AG09319 (cell line): ENCODE measurements at regions not wholly inside any gene's neighbourhood (a gene's known extent, or its start where the extent isn't known, plus 50 kb on each side); places are given as distances from the start of the nearest gene placed in this dataset.
A peak's percentile ranks its signal among the peaks of the same experiment; 100 is the strongest.

Experiments
- DNase-seq: peaks from one replicate; pipeline ENCODE4 v3.0.0-alpha.2; 2010; ENCODE audit warnings: low read depth; ENCODE audit errors: extremely low read depth
- TF ChIP-seq, protein P1 (sequence below): IDR thresholded peaks from 2 replicates; pipeline ENCODE4 v1.5.1; 2011; ENCODE audit warnings: low read depth, mild to moderate bottlenecking, inconsistent platforms, low read length, moderate library complexity

- TF ChIP-seq, protein P1, sequence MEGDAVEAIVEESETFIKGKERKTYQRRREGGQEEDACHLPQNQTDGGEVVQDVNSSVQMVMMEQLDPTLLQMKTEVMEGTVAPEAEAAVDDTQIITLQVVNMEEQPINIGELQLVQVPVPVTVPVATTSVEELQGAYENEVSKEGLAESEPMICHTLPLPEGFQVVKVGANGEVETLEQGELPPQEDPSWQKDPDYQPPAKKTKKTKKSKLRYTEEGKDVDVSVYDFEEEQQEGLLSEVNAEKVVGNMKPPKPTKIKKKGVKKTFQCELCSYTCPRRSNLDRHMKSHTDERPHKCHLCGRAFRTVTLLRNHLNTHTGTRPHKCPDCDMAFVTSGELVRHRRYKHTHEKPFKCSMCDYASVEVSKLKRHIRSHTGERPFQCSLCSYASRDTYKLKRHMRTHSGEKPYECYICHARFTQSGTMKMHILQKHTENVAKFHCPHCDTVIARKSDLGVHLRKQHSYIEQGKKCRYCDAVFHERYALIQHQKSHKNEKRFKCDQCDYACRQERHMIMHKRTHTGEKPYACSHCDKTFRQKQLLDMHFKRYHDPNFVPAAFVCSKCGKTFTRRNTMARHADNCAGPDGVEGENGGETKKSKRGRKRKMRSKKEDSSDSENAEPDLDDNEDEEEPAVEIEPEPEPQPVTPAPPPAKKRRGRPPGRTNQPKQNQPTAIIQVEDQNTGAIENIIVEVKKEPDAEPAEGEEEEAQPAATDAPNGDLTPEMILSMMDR = no peak
- no peak for DNase-seq
Measured at GRCh38 chr3:59545374-59545773, 495.5 kb upstream of the CFAP20DC start.

- DNase-seq = no peak
- TF ChIP-seq, protein P1 = no peak
Measured at GRCh38 chr3:59542276-59542675, 492.5 kb upstream of the CFAP20DC start.

- no peak for DNase-seq
- TF ChIP-seq, protein P1 = no peak
Measured at GRCh38 chr3:59540696-59541095, 490.9 kb upstream of the CFAP20DC start.

- TF ChIP-seq, protein P1 = no peak
- DNase-seq = peak; percentile 31
Measured at GRCh38 chr3:59540241-59540640, 490.4 kb upstream of the CFAP20DC start.

DNA sequence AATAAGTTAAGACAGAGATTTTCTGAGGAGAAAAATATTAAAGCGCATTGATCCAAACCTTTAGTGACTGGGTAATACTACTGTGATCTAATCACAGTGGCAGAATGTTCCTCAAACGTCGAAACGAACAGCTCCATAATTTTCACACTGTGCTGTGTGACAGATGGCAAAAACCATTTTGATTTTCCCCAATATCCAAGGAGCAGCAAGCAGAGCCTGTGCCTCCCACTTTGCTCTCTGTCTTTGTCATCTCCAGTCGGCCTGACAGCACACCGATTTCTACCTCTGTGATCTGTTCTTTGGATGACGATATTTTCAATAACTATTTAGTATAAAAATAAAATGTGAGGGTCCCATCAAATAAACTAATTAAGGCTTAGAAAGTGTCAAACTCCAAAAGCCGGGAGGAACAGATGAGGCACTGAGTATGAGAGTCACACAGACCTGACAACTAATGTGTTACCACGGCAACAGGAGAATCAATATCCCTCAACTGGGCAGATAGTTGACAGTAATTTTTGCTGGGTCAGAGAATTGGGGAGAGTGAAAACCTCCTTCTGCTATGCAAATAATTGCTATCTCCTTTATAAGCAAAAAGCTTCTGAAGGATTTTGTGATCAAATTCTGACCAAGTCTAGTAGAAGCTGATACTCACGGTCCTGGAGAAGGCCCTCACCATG is 489.1 kb upstream of the CFAP20DC start:
- TF ChIP-seq, protein P1 = no peak
- no peak for DNase-seq

GRCh38 chr3:59535791-59536221 is 486.0 kb upstream of the CFAP20DC start:
- no peak for DNase-seq
- TF ChIP-seq, protein P1 = no peak

GRCh38 chr3:59531994-59532393 is 482.2 kb upstream of the CFAP20DC start:
- no peak for DNase-seq
- TF ChIP-seq, protein P1 = no peak
